NCI-H748 (cell line): ENCODE measurements at regions not wholly inside any gene's neighbourhood (a gene's known extent, or its start where the extent isn't known, plus 50 kb on each side); places are given as distances from the start of the nearest gene placed in this dataset.

Experiments used
- DNase-seq: peaks from one replicate; lab custom pipeline; 2025; ENCODE audit not compliant: unreplicated experiment; lab: John Stamatoyannopoulos, UW

- DNase-seq, result peak; percentile 86
Observed at GRCh38 chr1:10960411-10961299, 51.8 kb upstream of the TARDBP start.

GRCh38 chr1:10961300-10961833 lies 51.1 kb upstream of the TARDBP start:
- DNase-seq, result no peak

GRCh38 chr1:10962483-10962882 lies 50.0 kb upstream of the TARDBP start:
- peak; percentile 91 for DNase-seq
